Muscle layer of colon (tissue), 2 donors: ENCODE measurements at regions not wholly inside any gene's neighbourhood (a gene's known extent, or its start where the extent isn't known, plus 50 kb on each side); places are given as distances from the start of the nearest gene placed in this dataset.

Experiments used
- H3K27ac ChIP-seq: one replicate; pipeline ENCODE4 v1.7.0; 2013; ENCODE audit warnings: low read depth, mild to moderate bottlenecking, low read length, moderate library complexity
- H3K27me3 ChIP-seq, 2 donors: one replicate each; pipeline ENCODE4 v1.7.0; 2013; ENCODE audit warnings: low read length in 2 of 2, mild to moderate bottlenecking in 2 of 2; ENCODE audit not compliant: insufficient read depth in 2 of 2, control insufficient read depth in 1 of 2
- H3K36me3 ChIP-seq: one replicate; pipeline ENCODE4 v1.7.0; 2013; ENCODE audit warnings: mild to moderate bottlenecking, low read length; ENCODE audit not compliant: insufficient read depth
- H3K4me1 ChIP-seq: one replicate; pipeline ENCODE4 v1.7.0; 2013; ENCODE audit warnings: mild to moderate bottlenecking, low read length; ENCODE audit not compliant: insufficient read depth
- H3K4me3 ChIP-seq, 2 donors: one replicate each; pipeline ENCODE4 v1.7.0; 2013; ENCODE audit warnings: low read length in 2 of 2, low read depth in 1 of 2, mild to moderate bottlenecking in 1 of 2, moderate library complexity in 1 of 2
- H3K9ac ChIP-seq: one replicate; pipeline ENCODE4 v1.7.0; 2013; ENCODE audit warnings: low read length
- H3K9me3 ChIP-seq: one replicate; pipeline ENCODE4 v1.7.0; 2013; ENCODE audit warnings: mild to moderate bottlenecking, low read length
- donor health status: abdominal sarcoma.
- donor health status: Adenocarcinoma of cecum.

GRCh38 chr6:127058027-127058426 is 60.4 kb upstream of the RSPO3 start:
- no peaks in the 10 kb centered on the region for H3K27me3 ChIP-seq
- H3K4me1 ChIP-seq, result no peaks in the 10 kb centered on the region
- no peak overlapping the region for H3K27ac ChIP-seq
- H3K9ac ChIP-seq, result no peak overlapping the region
- H3K9me3 ChIP-seq, result no peaks in the 10 kb centered on the region
- no peak overlapping the region for H3K4me3 ChIP-seq
- H3K36me3 ChIP-seq, result no peaks in the 10 kb centered on the region

DNA sequence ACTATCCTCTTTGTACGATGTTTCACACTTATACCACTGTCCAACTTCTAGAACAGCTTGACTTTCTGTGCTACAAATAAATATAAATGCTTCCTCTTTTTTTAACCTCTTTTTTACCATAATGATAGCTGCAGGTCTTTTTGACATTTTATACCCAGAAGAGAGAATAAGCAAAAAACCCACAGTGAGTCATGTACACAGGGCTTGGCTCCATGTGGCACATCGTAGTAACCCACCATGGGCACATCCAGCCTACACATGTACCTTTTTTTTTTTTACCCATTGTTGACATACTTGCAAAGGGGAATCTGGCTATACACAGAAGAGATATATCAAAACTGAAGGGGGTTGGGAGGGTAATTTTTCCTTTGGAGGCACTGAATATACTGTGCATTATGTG is 59.5 kb upstream of the RSPO3 start:
- H3K27me3 ChIP-seq, result no peaks in the 10 kb centered on the region
- H3K9ac ChIP-seq, result no peak overlapping the region
- H3K4me3 ChIP-seq, result no peak overlapping the region
- H3K36me3 ChIP-seq, result no peaks in the 10 kb centered on the region
- no peaks in the 10 kb centered on the region for H3K4me1 ChIP-seq
- H3K9me3 ChIP-seq, result no peaks in the 10 kb centered on the region
- no peak overlapping the region for H3K27ac ChIP-seq
